HG02852 (cell line): ENCODE measurements at regions not wholly inside any gene's neighbourhood (a gene's known extent, or its start where the extent isn't known, plus 50 kb on each side); places are given as distances from the start of the nearest gene placed in this dataset.
"Not testable (repeated sequence)": the region's sequence is repeated elsewhere in the genome, so short reads cannot be mapped to it uniquely, and the experiment has no call there.

Experiments used
- ATAC-seq: cut with Tn5 transposase; IDR thresholded peaks from one replicate; pipeline ENCODE4 v1.9.1; 2021; ENCODE audit warnings: mild to moderate bottlenecking, moderate library complexity; ENCODE audit not compliant: unreplicated experiment

- no peak for ATAC-seq
Measured at GRCh38 chr10:84921701-84922100, 593.3 kb downstream of the CCSER2 start.

GRCh38 chr10:84924131-84924530 lies 595.7 kb downstream of the CCSER2 start:
- ATAC-seq, result no peak

GRCh38 chr10:84925495-84925894 lies 597.1 kb downstream of the CCSER2 start:
- ATAC-seq, result no peak

DNA sequence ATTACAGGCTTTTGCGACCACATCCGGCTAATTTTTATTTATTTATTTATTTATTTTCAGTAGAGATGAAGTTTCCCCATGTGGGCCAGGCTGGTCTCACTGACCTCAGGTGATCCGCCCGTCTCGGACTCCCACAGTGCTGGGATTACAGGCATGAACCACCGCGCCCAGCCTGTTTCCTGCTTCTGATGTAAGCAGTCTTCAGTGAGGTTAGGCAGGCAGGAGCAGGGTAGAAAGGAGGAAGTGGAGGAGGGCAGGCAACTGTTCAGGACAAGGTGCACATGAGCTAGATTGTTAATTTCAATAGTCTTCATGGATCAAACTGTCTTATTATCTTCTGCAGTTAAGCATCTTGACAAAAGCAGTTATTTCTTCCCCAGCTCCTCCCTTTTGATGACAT lies 605.0 kb downstream of the CCSER2 start:
- ATAC-seq, result no peak

DNA sequence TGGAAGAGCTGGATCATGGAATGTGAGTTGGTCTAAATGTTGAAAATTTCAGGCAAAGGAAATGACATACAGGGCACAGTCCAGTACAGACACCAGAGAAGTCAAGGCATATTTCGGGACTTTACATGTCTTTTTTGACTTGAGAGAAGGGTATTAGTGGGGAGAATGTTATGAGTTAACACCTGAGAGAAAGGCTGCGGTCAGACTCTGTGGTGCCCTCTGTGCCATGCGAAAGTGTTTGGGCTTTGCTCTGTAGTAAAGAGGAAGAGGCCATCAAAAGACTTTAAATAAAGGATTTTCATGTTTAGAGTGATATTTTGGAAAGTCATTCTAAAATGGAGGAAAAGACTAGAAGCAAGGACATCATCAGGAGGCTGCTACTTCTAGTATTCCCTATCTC lies 607.4 kb downstream of the CCSER2 start:
- ATAC-seq, result no peak

- no peak for ATAC-seq
Measured at GRCh38 chr10:84938117-84938905, 609.9 kb downstream of the CCSER2 start.

DNA sequence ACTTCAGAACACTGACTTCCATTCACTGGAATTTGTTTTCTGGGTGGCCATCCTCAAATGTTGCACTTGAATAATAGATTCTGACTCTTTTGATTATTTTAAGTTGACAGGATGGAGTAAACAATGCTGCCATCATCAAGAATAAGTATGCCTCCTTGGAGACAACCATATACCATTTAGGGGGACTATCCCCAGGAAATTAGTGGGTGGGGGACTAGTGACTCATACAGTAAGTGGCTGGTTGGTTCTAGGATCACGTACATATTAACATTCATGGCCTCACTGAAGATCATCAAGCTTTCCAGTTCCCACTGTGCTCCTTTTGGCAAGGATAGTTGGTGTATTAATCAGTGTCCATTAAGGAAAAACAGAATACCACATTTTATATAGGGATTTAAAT lies 615.2 kb downstream of the CCSER2 start:
- ATAC-seq, result no peak

DNA sequence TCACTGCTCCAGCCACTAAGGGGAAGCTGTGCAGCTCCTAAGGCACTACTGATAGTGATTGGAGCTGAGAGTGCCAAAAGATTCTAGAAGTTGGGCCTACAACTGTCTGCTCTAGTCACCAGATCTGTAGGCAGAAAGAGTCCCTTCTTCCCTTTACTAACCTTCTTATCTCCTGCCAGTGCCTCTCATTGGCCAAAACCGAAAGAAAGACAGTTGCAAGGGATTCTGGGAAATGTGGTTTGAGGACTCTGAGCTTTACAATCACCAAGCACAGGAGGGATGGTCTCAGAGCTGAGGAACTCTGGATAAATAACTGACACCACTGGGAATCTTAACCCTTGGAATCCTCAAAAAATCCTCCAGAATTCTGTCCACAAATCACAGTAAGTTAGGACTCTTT lies 615.8 kb downstream of the CCSER2 start:
- peak; percentile 55 for ATAC-seq

- ATAC-seq, result no peak
Measured at GRCh38 chr10:84945791-84946190, 617.4 kb downstream of the CCSER2 start.

GRCh38 chr10:84946904-84947303 lies 618.5 kb downstream of the CCSER2 start:
- no peak for ATAC-seq

GRCh38 chr10:84948644-84949043 lies 620.3 kb downstream of the CCSER2 start:
- no peak for ATAC-seq

- no peak for ATAC-seq
Measured at GRCh38 chr10:84951616-84952015, 623.2 kb downstream of the CCSER2 start.

GRCh38 chr10:84957427-84957826 lies 629.0 kb downstream of the CCSER2 start:
- no peak for ATAC-seq

- no peak for ATAC-seq
Measured at GRCh38 chr10:84965468-84965867, 637.1 kb downstream of the CCSER2 start.

DNA sequence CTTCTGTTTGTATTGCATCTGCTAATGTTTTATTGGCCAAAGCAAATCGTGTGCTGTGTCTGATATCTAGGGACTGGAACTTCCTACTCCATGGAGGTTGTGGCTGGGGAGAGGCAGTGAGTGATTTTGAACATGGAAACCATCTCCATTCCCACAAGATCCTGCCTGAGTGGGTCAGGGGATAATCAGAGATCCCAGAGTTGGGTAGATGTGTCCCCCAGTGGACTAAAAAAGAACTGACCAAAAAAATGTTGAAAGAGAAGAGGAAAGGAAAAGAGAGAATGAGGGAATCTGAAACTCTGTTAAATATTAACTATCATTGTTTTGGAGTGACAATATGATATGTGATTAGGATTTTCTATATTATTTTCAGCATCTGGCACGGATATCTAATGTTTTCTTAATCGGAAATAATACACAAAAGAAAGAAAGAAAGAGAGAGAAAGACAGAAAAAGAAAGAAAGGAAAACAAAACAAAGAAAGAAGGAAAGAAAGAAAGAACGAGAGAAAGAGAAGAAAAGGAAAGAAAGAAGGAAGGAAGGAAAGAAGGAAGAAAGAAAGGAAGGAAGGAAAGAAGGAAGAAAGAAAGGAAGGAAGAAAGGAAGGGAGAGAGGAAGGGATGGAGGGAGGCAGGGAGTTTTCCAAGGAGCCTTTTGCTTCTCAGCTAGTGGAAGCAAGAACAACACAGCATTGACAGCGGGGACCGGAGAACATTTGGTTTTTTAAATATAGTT lies 638.5 kb downstream of the CCSER2 start:
- no peak for ATAC-seq

DNA sequence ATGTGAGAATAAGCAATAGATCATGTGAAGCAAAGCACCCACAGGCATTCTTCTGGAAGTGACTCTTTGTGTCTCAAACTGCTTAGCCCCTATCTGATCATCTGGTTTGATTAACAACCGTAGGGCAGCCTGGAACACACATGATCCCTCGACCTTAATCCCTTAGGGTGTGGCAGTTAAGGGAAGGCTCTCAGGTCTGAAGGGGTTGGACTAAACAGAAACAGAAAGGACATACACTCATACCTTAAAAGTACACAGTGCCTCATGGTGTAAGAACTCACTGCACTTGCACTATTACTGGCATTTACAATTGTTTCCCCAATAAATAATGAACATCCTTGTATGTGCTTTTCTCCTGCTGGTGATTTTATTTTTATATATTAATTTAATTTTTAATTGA lies 640.9 kb downstream of the CCSER2 start:
- ATAC-seq, result not testable (repeated sequence)

DNA sequence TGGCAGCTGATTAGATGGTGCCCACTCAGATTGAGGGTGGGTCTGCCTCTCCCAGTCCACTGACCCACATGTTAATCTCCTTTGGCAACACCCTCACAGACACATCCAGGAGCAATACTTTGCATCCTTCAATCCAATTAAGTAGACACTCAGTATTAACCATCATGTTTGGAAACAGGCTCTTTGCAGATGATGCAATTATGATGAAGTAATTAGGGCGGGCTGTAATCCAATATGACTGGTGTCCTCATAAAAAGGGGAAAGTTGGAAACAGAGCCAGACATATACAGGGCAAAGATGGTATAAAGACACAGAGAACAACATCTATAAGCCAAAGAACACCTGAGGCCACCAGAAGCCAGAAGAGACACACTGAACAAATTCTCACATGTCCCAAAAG lies 658.6 kb downstream of the CCSER2 start:
- no peak for ATAC-seq

GRCh38 chr10:84988011-84988410 lies 659.6 kb downstream of the CCSER2 start:
- ATAC-seq, result no peak

DNA sequence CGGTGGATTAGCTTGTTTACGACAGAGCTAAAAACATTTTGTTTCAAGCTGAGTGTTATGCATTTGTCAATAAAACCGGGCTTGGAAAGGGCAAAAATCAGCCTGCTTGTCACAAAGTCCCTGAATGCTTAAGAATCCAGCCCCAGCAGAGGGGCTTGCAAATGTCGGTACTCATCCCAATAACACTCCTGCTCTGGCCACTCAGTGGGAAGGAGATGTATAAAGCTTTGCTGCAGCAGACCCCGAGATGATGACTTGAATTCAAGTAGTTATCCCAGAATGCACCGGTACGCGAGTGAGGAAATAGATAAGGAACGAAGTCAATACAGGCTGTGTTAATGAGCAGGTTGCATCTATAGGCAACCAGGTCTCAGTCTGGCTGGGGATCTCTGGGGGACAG lies 662.3 kb downstream of the CCSER2 start:
- ATAC-seq, result no peak

DNA sequence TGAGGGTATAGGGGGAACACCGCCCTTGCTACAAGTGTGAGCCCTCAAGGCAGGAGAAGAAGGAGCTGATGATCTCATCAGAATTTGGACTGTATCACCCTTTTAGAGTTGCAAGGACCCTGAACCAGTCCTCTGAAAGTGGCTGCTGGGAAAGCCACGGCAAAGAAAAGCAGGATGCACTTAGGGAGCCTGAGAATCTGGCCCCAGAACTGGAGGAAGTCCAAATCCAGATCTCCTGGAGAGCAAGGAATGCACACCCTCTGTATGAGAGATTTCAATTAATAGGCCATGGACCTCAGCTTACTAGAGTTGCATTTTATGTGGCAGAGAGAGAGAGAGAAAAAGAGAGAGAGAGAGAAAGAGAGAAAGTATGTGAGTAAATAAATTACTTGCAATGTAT lies 662.9 kb downstream of the CCSER2 start:
- ATAC-seq, result no peak

DNA sequence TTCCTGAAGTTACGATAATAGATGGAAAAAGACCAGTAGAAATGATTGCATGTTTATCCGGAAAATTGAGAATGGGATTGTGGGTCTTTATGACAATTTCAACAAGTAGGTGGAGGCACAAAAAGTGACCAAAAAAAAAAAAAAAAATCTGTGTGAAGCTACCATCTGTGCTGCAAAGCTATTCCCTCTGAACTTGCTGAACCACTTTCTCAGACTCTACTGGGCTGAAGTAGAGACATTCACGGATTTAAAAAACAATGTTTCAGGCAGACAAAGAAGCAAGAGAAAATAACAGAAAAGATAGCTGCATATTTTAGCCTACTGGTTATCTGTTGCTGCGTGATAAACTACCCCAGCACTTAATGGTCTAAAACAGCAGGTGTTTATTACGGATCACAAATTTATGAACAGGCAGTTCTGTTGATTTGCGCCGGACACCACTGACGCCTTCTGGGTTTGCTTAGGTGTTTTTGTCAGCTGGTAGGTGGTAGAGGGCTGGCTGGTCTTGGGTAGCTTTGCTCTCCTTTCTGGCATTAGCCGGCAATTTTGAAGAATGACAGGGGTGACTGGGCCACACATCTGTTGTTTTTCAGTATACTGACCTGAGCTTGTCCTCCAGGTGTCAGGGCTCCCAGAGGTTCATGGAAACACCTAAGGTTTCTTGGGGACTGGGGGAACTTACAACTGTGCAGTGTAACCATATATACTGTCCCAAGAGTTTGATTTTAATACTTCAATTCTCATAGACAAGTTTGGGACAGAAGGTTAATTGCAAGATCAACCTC lies 665.1 kb downstream of the CCSER2 start:
- ATAC-seq, result no peak

GRCh38 chr10:84994722-84995121 lies 666.3 kb downstream of the CCSER2 start:
- no peak for ATAC-seq
